ENCODE measurements at regions not wholly inside any gene's neighbourhood (a gene's known extent, or its start where the extent isn't known, plus 50 kb on each side); places are given as distances from the start of the nearest gene placed in this dataset.

DNA sequence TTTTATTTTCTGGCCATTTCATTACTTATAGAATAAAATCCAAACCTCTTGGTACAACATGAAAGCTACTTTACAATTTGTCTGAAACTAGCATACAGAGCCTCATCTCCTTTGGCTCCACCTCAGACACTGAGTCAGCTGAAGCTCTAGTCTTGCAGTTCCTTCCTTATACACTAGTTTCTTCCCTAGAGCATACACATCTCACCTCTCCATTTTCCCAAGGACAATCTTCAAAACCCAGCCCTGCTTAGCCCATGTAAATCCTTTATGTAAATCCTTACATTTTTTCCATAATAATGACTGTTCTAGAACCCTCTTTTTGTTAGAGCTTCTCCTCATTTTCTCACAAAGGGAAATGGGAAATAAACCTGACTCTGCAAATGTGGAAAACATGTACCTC, 463.4 kb downstream of the SLC16A7 start:
- TF ChIP-seq CTCF (conservative IDR thresholded peaks at IDR 0.05): no peak
- TF ChIP-seq ZFX (IDR thresholded peaks at IDR 0.05): no peak
- H3K27ac ChIP-seq: no peak overlapping the region

DNA sequence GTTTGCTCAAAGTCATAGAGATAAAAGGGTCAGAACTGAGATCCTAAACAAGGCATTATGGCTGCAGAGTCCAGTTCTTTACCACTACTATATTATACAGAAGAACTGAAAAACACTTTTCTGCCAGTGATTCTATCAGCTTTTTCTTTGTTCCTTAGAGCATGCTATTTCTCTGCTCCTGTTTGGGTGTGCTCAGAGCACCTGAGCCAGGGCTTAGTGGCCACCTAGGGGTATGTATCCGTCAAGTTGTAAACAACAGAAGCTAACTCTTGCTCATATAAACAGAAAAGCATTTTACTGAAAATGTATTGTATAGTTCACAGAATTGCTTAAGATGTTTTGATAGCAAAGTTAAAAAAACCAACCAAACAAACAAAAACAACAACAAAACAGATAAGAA, 470.8 kb downstream of the SLC16A7 start:
- H3K27ac ChIP-seq: no peak overlapping the region
- TF ChIP-seq ZFX (IDR thresholded peaks at IDR 0.05) (no peak), CTCF (conservative IDR thresholded peaks at IDR 0.05) (no peak)

DNA sequence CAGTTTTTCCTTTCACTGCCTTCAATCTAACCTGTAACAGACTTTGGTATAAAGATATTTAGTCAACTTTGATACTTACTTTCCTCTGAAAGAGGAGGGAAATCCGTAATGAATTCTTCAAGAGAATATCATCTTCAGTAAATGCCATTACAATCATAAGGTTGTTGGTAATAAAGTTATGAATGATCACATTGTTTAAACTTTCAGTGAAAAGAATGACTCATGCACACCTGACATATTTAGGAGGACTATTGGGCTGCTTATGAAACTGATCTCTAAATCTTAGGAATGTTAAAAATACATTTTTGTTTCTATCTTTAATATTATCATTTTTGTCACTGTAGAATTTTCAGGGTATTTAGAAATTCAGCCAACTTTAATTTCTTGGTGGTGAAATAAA, 474.7 kb downstream of the SLC16A7 start:
- H3K27ac ChIP-seq: no peak overlapping the region
- TF ChIP-seq CTCF (conservative IDR thresholded peaks at IDR 0.05) (no peak), ZFX (IDR thresholded peaks at IDR 0.05) (no peak)

DNA sequence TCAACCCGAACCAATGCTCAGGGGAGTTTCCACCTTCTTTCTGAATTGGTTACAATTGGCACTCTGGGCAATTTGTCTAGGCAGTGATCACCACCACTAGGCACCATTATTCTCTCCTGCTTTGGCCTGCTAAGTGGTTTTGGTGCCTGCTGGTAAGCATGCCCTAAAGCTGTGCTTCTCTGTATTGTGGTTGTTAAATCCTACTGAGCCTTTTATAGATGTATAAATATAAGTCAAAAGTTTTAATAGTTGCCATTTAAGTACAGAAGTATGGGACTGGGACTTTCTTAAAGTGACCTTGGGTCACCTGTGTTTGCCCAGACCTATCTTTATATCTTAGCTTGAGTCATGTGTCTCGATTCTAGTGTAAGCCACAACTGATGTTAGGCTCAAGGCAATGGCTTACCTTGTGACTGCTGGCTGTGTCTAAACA, 475.9 kb downstream of the SLC16A7 start:
- H3K27ac ChIP-seq: no peak overlapping the region

DNA sequence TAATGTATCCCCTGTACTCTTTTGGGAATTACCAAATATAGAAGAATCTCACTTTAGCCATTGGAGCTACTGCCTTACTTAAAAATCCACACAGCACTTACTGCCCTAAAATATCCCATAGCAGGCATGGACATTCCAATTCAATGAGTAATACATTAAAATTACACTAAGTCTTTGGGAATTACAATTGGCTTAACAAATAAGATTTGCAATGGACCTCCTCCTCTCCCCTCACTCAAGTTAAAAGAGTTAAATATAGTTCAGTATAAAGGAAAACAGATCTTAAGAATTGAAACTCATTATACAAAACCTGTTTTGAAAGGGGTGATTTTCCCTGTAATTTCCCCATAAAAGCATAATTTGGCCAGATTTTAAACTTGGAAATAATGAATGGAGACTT, 477.1 kb downstream of the SLC16A7 start:
- H3K27ac ChIP-seq: no peak overlapping the region
- TF ChIP-seq CTCF (conservative IDR thresholded peaks at IDR 0.05) (no peak), ZFX (IDR thresholded peaks at IDR 0.05) (no peak)

More for the DNA sequence above, 475.9 kb downstream of the SLC16A7 start:
- no peak for TF ChIP-seq CTCF (conservative IDR thresholded peaks at IDR 0.05)
- TF ChIP-seq ZFX (IDR thresholded peaks at IDR 0.05): no peak

DNA sequence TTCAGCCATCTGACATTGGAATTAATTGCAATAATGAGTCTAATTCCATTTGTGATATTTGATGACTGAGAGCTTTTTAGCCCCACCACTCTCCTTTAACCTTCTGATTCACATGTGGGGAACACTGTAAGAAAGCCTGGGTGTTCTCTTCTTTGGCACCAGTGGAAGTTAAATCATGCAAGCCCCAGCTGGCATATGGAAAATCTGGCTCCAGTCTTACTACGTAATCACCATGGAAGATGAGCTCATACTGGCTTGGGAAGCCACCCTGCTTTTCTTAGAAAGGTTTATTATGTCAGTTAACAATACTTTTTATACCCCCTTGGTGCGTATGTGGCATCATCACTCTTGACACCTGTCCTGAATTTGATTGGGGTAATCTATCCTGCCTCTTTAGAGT, 479.3 kb downstream of the SLC16A7 start:
- TF ChIP-seq CTCF (conservative IDR thresholded peaks at IDR 0.05) (no peak), ZFX (IDR thresholded peaks at IDR 0.05) (no peak)
- no peak overlapping the region for H3K27ac ChIP-seq

DNA sequence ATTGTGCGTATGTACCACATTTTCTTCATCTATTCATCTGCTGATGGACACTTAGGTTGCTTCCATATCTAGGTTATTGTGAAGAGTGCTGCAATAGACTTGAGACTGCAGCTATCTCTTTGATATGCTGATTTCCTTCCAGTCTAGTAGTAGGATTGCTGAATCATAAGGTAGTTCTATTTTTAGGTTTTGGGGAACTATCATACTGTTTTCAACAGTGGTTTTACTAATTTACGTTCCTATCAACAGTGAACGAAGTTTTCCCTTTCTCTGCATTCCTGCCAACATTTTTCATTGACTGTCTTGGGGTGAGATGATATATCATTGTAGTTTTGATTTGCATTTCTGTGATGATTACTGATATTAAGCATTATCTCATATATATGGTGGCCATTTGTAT, 482.2 kb downstream of the SLC16A7 start:
- TF ChIP-seq ZFX (IDR thresholded peaks at IDR 0.05) (no peak), CTCF (conservative IDR thresholded peaks at IDR 0.05) (no peak)
- no peak overlapping the region for H3K27ac ChIP-seq
